Endodermal cell (in vitro differentiated cells): ENCODE measurements at regions not wholly inside any gene's neighbourhood (a gene's known extent, or its start where the extent isn't known, plus 50 kb on each side); places are given as distances from the start of the nearest gene placed in this dataset.

Experiments used
- DNase-seq: peaks from one replicate; pipeline ENCODE4 v3.0.0-alpha.2; 2017
- H3K27ac ChIP-seq: 2 replicates; pipeline ENCODE4 v1.5.1; 2013; ENCODE audit warnings: mild to moderate bottlenecking, low read depth, low read length, moderate library complexity
- H3K27me3 ChIP-seq: 2 replicates; pipeline ENCODE4 v1.6.1; 2013; ENCODE audit warnings: mild to moderate bottlenecking, low read length, moderate library complexity; ENCODE audit not compliant: insufficient read depth, control insufficient read depth, poor library complexity, severe bottlenecking
- H3K36me3 ChIP-seq: 2 replicates; pipeline ENCODE4 v1.7.0; 2013; ENCODE audit warnings: mild to moderate bottlenecking, low read length, moderate library complexity; ENCODE audit not compliant: control insufficient read depth, insufficient read depth
- H3K4me1 ChIP-seq: one replicate; pipeline ENCODE4 v1.7.0; 2013; ENCODE audit warnings: low read length; ENCODE audit not compliant: control insufficient read depth, insufficient read depth
- H3K4me3 ChIP-seq: 2 replicates; pipeline ENCODE4 v1.5.1; 2013; ENCODE audit warnings: mild to moderate bottlenecking, low read length, moderate library complexity
- H3K9ac ChIP-seq: 2 replicates; pipeline ENCODE4 v1.6.1; 2013; ENCODE audit warnings: mild to moderate bottlenecking, low read length, moderate library complexity; ENCODE audit not compliant: poor library complexity, severe bottlenecking; ENCODE audit errors: extremely low read depth
- H3K9me3 ChIP-seq: 2 replicates; pipeline ENCODE4 v1.6.1; 2013; ENCODE audit warnings: mild to moderate bottlenecking, low read length, moderate library complexity; ENCODE audit not compliant: control insufficient read depth
- H3K27ac Mint-ChIP-seq: 2 replicates; pipeline ENCODE4 v1.8.0; 2020; ENCODE audit warnings: mixed read lengths
- H3K27me3 Mint-ChIP-seq: 2 replicates; pipeline ENCODE4 v1.8.0; 2021; ENCODE audit warnings: mild to moderate bottlenecking, mixed read lengths; ENCODE audit not compliant: insufficient read depth
- H3K36me3 Mint-ChIP-seq: 2 replicates; pipeline ENCODE4 v1.8.0; 2020; ENCODE audit warnings: low read depth, mixed read lengths
- H3K4me1 Mint-ChIP-seq: 2 replicates; pipeline ENCODE4 v1.8.0; 2020; ENCODE audit warnings: mixed read lengths
- H3K4me3 Mint-ChIP-seq: 2 replicates; pipeline ENCODE4 v1.8.0; 2020; ENCODE audit warnings: mild to moderate bottlenecking, moderate library complexity, mixed read lengths
- H3K9me3 Mint-ChIP-seq: 2 replicates; pipeline ENCODE4 v1.8.0; 2020; ENCODE audit warnings: mild to moderate bottlenecking, mixed read lengths
- WGBS, 2 experiments: methylation state at CpG; one replicate each; pipeline versions ENCODE4 v1.1.5 to v1.1.7; 2013; ENCODE audit warnings: missing lambda C conversion rate in 2 of 2, mixed read lengths in 1 of 2; ENCODE audit not compliant: insufficient coverage in 1 of 2, insufficient read length in 1 of 2; 5-methylcytosine and 5-hydroxymethylcytosine counted together
- TF ChIP-seq, protein P1 (sequence below): fragments of 200-600 bp; sonication (generic); conservative IDR thresholded peaks from 2 replicates; pipeline ENCODE4 v1.5.0; 2021; ENCODE audit warnings: antibody characterized with exemption, mild to moderate bottlenecking

DNA sequence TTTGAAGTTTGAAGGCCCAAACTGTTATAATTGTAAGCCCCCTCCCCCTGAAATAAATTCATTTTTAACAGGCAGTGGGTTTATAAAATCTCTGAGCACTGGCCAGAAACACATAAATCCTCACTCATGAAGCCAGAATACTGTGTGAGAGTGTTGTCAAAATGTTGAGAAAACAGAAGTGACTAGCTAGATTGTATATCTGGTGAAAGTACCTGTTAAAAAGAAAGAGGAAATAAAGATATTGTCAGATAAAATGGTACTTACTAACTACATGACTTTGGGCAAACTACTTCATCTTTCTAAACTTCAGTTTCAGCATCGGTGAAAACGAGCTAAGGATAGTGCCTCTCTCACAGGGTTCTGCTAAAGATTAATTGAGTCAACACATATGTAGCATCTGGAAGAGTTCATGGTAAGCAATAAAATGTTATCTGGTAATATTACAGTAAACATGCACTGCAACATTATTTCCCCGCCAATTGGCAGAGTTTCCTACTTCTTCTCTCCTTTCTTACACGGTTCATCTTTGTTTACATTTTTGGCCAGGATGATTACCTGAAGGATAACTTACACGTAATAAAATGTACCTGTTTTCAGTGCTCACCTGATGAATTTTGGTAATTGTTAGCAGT lies 202.5 kb upstream of the CHRM2 start:
- no peaks in the 10 kb centered on the region for H3K27me3 Mint-ChIP-seq
- DNase-seq, result no peak
- H3K27ac Mint-ChIP-seq, result no peak overlapping the region
- Histone ChIP-seq H3K27ac (no peak overlapping the region), H3K4me3 (no peak overlapping the region), H3K27me3 (no peaks in the 10 kb centered on the region), H3K9ac (no peak overlapping the region), H3K36me3 (no peaks in the 10 kb centered on the region), H3K4me1 (no peaks in the 10 kb centered on the region), H3K9me3 (no peaks in the 10 kb centered on the region)
- WGBS, 2 experiments, result 86 to 92% methylated on average over 2 to 5 of the region's 5 CpGs
- TF ChIP-seq, protein P1, sequence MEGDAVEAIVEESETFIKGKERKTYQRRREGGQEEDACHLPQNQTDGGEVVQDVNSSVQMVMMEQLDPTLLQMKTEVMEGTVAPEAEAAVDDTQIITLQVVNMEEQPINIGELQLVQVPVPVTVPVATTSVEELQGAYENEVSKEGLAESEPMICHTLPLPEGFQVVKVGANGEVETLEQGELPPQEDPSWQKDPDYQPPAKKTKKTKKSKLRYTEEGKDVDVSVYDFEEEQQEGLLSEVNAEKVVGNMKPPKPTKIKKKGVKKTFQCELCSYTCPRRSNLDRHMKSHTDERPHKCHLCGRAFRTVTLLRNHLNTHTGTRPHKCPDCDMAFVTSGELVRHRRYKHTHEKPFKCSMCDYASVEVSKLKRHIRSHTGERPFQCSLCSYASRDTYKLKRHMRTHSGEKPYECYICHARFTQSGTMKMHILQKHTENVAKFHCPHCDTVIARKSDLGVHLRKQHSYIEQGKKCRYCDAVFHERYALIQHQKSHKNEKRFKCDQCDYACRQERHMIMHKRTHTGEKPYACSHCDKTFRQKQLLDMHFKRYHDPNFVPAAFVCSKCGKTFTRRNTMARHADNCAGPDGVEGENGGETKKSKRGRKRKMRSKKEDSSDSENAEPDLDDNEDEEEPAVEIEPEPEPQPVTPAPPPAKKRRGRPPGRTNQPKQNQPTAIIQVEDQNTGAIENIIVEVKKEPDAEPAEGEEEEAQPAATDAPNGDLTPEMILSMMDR, result no peak
- H3K4me3 Mint-ChIP-seq, result no peak overlapping the region
- H3K36me3 Mint-ChIP-seq, result no peaks in the 10 kb centered on the region
- no peaks in the 10 kb centered on the region for H3K4me1 Mint-ChIP-seq
- no peaks in the 10 kb centered on the region for H3K9me3 Mint-ChIP-seq

DNA sequence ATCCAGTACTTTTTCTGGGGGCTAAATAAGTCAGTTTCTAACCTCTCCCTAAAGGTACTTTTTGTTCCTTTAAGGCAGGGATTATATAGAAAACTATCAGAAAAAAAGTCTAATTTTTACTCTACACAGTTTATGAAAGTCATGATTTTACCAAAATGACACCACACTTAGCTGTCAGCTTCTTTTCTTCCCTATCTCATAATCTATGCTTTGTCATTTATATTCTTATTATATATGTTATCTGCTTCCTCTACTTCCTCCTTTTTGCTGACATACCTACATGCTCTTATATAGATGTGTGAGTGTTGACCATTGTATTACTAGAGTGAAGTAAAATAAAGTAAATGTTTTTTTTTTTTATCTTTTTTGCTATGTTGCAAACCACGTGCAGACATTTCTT lies 203.9 kb upstream of the CHRM2 start:
- no CpG with 5 or more reads among the region's 1 CpG for WGBS, 2 experiments
- H3K27me3 ChIP-seq, result no peaks in the 10 kb centered on the region
- H3K9me3 Mint-ChIP-seq, result no peaks in the 10 kb centered on the region
- no peaks in the 10 kb centered on the region for H3K9me3 ChIP-seq
- no peaks in the 10 kb centered on the region for H3K4me1 ChIP-seq
- H3K27ac ChIP-seq, result no peak overlapping the region
- TF ChIP-seq, protein P1, result no peak
- H3K36me3 ChIP-seq, result no peaks in the 10 kb centered on the region
- no peak overlapping the region for H3K9ac ChIP-seq
- no peak overlapping the region for H3K27ac Mint-ChIP-seq
- H3K27me3 Mint-ChIP-seq, result no peaks in the 10 kb centered on the region
- no peak overlapping the region for H3K4me3 Mint-ChIP-seq
- H3K4me1 Mint-ChIP-seq, result no peaks in the 10 kb centered on the region
- no peaks in the 10 kb centered on the region for H3K36me3 Mint-ChIP-seq
- no peak for DNase-seq
- no peak overlapping the region for H3K4me3 ChIP-seq

DNA sequence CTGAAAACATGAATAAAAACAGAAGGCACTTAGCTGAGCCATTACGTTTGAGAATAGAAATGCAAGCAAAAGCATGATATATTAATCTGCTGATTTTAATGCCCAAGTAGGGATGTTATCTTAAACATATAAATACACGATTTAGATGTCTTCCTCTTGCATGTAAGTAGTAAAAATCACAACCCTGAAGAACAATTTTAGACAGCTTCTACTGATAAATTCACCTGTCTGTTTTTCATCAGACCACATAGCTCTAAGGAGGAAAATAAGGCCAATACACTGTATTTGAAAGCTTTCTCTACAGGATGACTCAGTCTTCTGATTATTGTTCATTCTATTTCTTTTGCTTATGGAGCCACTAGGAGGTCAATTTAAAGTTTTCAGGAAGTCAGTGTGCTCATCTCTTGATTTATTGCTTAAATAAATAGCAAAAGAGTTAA lies 210.9 kb upstream of the CHRM2 start:
- WGBS, 2 experiments, result 85% methylated on average over 2 of the region's 2 CpGs; no CpG with 5 or more reads in 1 of the 2 experiments

More for the DNA sequence above, 210.9 kb upstream of the CHRM2 start:
- H3K27me3 Mint-ChIP-seq, result no peaks in the 10 kb centered on the region
- peaks cover 2% of the 10 kb centered on the region for H3K4me1 Mint-ChIP-seq
- TF ChIP-seq, protein P1, result no peak
- no peak overlapping the region for H3K27ac ChIP-seq
- no peak overlapping the region for H3K4me3 Mint-ChIP-seq
- no peak for DNase-seq
- no peaks in the 10 kb centered on the region for H3K36me3 ChIP-seq
- peaks cover 2% of the 10 kb centered on the region for H3K4me1 ChIP-seq
- no peak overlapping the region for H3K27ac Mint-ChIP-seq
- H3K9ac ChIP-seq, result no peak overlapping the region
- no peak overlapping the region for H3K4me3 ChIP-seq
- H3K36me3 Mint-ChIP-seq, result no peaks in the 10 kb centered on the region
- no peaks in the 10 kb centered on the region for H3K9me3 Mint-ChIP-seq
- H3K9me3 ChIP-seq, result no peaks in the 10 kb centered on the region
- H3K27me3 ChIP-seq, result no peaks in the 10 kb centered on the region
